Astrocyte (in vitro differentiated cells and primary cell): ENCODE measurements at regions not wholly inside any gene's neighbourhood (a gene's known extent, or its start where the extent isn't known, plus 50 kb on each side); places are given as distances from the start of the nearest gene placed in this dataset.

ENCODE experiments used
- DNase-seq: peaks from one replicate; pipeline ENCODE4 v3.0.0-alpha.2; 2010; ENCODE audit warnings: low read depth
- FAIRE-seq: peaks from 2 replicates; lab custom pipeline; 2011; peaks lifted over from hg19 to GRCh38; lab: Jason Lieb, UNC
- H2AFZ ChIP-seq: 2 replicates; pipeline ENCODE4 v1.6.0; 2012; ENCODE audit warnings: low read depth, low read length, inconsistent platforms
- H3K27ac ChIP-seq: 2 replicates; pipeline ENCODE4 v1.5.1; 2011; ENCODE audit warnings: low read depth, low read length, inconsistent platforms
- H3K27me3 ChIP-seq: 2 replicates; pipeline ENCODE4 v1.6.0; 2011; ENCODE audit warnings: low read length, inconsistent platforms; ENCODE audit not compliant: insufficient read depth
- H3K36me3 ChIP-seq: 2 replicates; pipeline ENCODE4 v1.5.1; 2011; ENCODE audit warnings: low read length, inconsistent platforms; ENCODE audit not compliant: insufficient read depth
- H3K4me1 ChIP-seq: 2 replicates; pipeline ENCODE4 v1.5.1; 2011; ENCODE audit warnings: low read length, inconsistent platforms; ENCODE audit not compliant: insufficient read depth
- H3K4me2 ChIP-seq: 2 replicates; pipeline ENCODE4 v1.6.0; 2012; ENCODE audit warnings: low read length, inconsistent platforms
- H3K4me3 ChIP-seq: 2 replicates; pipeline ENCODE4 v1.5.1; 2011; ENCODE audit warnings: low read depth, mild to moderate bottlenecking, low read length, inconsistent platforms; ENCODE audit not compliant: insufficient read depth
- H3K79me2 ChIP-seq: 2 replicates; pipeline ENCODE4 v1.6.0; 2012; ENCODE audit warnings: mild to moderate bottlenecking, low read length, inconsistent platforms; ENCODE audit not compliant: insufficient read depth
- H3K9ac ChIP-seq: 2 replicates; pipeline ENCODE4 v1.6.0; 2012; ENCODE audit warnings: mild to moderate bottlenecking, low read length, inconsistent platforms
- H3K9me3 ChIP-seq: 2 replicates; pipeline ENCODE4 v1.5.1; 2012; ENCODE audit warnings: low read depth, mild to moderate bottlenecking, low read length, inconsistent platforms; ENCODE audit not compliant: insufficient read depth
- H4K20me1 ChIP-seq: 2 replicates; pipeline ENCODE4 v1.6.0; 2012; ENCODE audit warnings: low read length, inconsistent platforms; ENCODE audit not compliant: insufficient read depth
- H3K27ac Mint-ChIP-seq: one replicate; pipeline ENCODE4 v1.8.0; 2021; ENCODE audit warnings: mild to moderate bottlenecking, mixed read lengths; ENCODE audit not compliant: unreplicated experiment
- H3K27me3 Mint-ChIP-seq: one replicate; pipeline ENCODE4 v1.8.0; 2021; ENCODE audit warnings: low read depth, mixed read lengths; ENCODE audit not compliant: unreplicated experiment
- H3K36me3 Mint-ChIP-seq: one replicate; pipeline ENCODE4 v1.8.0; 2021; ENCODE audit warnings: low read depth, mixed read lengths; ENCODE audit not compliant: unreplicated experiment
- H3K4me1 Mint-ChIP-seq: one replicate; pipeline ENCODE4 v1.8.0; 2021; ENCODE audit warnings: low read depth, mixed read lengths; ENCODE audit not compliant: unreplicated experiment
- H3K4me3 Mint-ChIP-seq: one replicate; pipeline ENCODE4 v1.8.0; 2021; ENCODE audit warnings: mild to moderate bottlenecking, moderate library complexity, mixed read lengths; ENCODE audit not compliant: unreplicated experiment
- H3K9me3 Mint-ChIP-seq: one replicate; pipeline ENCODE4 v1.8.0; 2021; ENCODE audit warnings: mild to moderate bottlenecking, mixed read lengths; ENCODE audit not compliant: unreplicated experiment
- EZH2 ChIP-seq: IDR thresholded peaks from 2 replicates; pipeline ENCODE4 v1.6.1; 2012; ENCODE audit warnings: mild to moderate bottlenecking, low read length, inconsistent platforms; ENCODE audit not compliant: insufficient read depth
- TF ChIP-seq, protein P1 (sequence below): IDR thresholded peaks from 2 replicates; pipeline ENCODE4 v1.5.1; 2011; ENCODE audit warnings: low read depth, mild to moderate bottlenecking, inconsistent platforms, low read length, moderate library complexity; ENCODE audit not compliant: insufficient read depth

GRCh38 chr1:101165954-101166353, 70.9 kb upstream of the S1PR1 start:
- TF ChIP-seq, protein P1, sequence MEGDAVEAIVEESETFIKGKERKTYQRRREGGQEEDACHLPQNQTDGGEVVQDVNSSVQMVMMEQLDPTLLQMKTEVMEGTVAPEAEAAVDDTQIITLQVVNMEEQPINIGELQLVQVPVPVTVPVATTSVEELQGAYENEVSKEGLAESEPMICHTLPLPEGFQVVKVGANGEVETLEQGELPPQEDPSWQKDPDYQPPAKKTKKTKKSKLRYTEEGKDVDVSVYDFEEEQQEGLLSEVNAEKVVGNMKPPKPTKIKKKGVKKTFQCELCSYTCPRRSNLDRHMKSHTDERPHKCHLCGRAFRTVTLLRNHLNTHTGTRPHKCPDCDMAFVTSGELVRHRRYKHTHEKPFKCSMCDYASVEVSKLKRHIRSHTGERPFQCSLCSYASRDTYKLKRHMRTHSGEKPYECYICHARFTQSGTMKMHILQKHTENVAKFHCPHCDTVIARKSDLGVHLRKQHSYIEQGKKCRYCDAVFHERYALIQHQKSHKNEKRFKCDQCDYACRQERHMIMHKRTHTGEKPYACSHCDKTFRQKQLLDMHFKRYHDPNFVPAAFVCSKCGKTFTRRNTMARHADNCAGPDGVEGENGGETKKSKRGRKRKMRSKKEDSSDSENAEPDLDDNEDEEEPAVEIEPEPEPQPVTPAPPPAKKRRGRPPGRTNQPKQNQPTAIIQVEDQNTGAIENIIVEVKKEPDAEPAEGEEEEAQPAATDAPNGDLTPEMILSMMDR: no peak
- TF ChIP-seq EZH2: no peak
- H3K4me3 Mint-ChIP-seq: no peak overlapping the region
- H3K4me3 ChIP-seq: no peak overlapping the region

DNA sequence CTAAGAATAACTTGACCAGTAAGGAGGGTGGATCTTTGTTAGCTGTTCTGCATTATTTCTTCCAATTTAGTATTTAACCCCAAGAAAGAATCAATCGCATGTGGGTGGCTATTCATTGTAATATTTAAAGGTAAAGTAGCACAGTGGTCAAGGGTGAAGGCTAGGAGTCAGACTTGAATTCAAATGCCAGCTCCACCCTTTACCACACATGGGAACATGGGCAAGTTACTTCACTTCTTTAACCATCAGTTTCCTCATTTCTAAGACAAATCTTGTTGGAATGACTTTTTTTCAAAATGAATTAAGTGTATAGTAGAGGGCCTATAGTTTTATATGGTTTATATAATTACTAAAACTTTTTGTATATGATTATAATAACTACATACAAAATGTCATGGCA, 71.3 kb upstream of the S1PR1 start:
- no peaks in the 10 kb centered on the region for H3K79me2 ChIP-seq
- H3K9me3 Mint-ChIP-seq: peaks cover 2% of the 10 kb centered on the region
- H3K27ac ChIP-seq: no peak overlapping the region
- no peaks in the 10 kb centered on the region for H3K4me1 ChIP-seq
- TF ChIP-seq EZH2: no peak
- TF ChIP-seq, protein P1: no peak
- H3K36me3 ChIP-seq: no peaks in the 10 kb centered on the region
- no peaks in the 10 kb centered on the region for H3K36me3 Mint-ChIP-seq
- no peak overlapping the region for H3K4me3 Mint-ChIP-seq
- no peak overlapping the region for H3K4me3 ChIP-seq
- DNase-seq: no peak
- H3K9ac ChIP-seq: no peak overlapping the region
- H3K4me2 ChIP-seq: no peak overlapping the region
- H3K9me3 ChIP-seq: no peaks in the 10 kb centered on the region
- H3K27me3 ChIP-seq: no peaks in the 10 kb centered on the region
- H3K4me1 Mint-ChIP-seq: peaks cover 10% of the 10 kb centered on the region
- no peaks in the 10 kb centered on the region for H3K27me3 Mint-ChIP-seq
- FAIRE-seq: no peak
- H2AFZ ChIP-seq: no peak overlapping the region
- no peaks in the 10 kb centered on the region for H4K20me1 ChIP-seq
- no peak overlapping the region for H3K27ac Mint-ChIP-seq

More at GRCh38 chr1:101165954-101166353, 70.9 kb upstream of the S1PR1 start:
- FAIRE-seq: no peak
- peaks cover 10% of the 10 kb centered on the region for H3K4me1 Mint-ChIP-seq
- peaks cover 2% of the 10 kb centered on the region for H3K9me3 Mint-ChIP-seq
- Histone ChIP-seq H3K4me1 (no peaks in the 10 kb centered on the region), H4K20me1 (no peaks in the 10 kb centered on the region), H3K27ac (no peak overlapping the region), H3K4me2 (no peak overlapping the region), H3K9me3 (no peaks in the 10 kb centered on the region), H2AFZ (no peak overlapping the region), H3K27me3 (no peaks in the 10 kb centered on the region), H3K9ac (no peak overlapping the region), H3K36me3 (no peaks in the 10 kb centered on the region), H3K79me2 (no peaks in the 10 kb centered on the region)
- no peak overlapping the region for H3K27ac Mint-ChIP-seq
- no peaks in the 10 kb centered on the region for H3K27me3 Mint-ChIP-seq
- no peak for DNase-seq
- H3K36me3 Mint-ChIP-seq: no peaks in the 10 kb centered on the region

GRCh38 chr1:101164776-101165175, 72.0 kb upstream of the S1PR1 start:
- Histone ChIP-seq H3K9ac (no peak overlapping the region), H3K79me2 (no peaks in the 10 kb centered on the region), H3K27ac (no peak overlapping the region), H3K27me3 (no peaks in the 10 kb centered on the region), H4K20me1 (no peaks in the 10 kb centered on the region), H3K4me1 (no peaks in the 10 kb centered on the region), H3K9me3 (no peaks in the 10 kb centered on the region), H3K4me3 (no peak overlapping the region), H2AFZ (no peak overlapping the region), H3K4me2 (no peak overlapping the region), H3K36me3 (no peaks in the 10 kb centered on the region)
- H3K9me3 Mint-ChIP-seq: peaks cover 2% of the 10 kb centered on the region
- no peaks in the 10 kb centered on the region for H3K27me3 Mint-ChIP-seq
- peaks cover 10% of the 10 kb centered on the region for H3K4me1 Mint-ChIP-seq
- FAIRE-seq (no peak), DNase-seq (no peak)
- TF ChIP-seq, protein P1: no peak
- no peak for TF ChIP-seq EZH2
- H3K36me3 Mint-ChIP-seq: no peaks in the 10 kb centered on the region
- no peak overlapping the region for H3K4me3 Mint-ChIP-seq
- H3K27ac Mint-ChIP-seq: no peak overlapping the region
